Choroid plexus epithelial cell (primary cell): ENCODE measurements at regions not wholly inside any gene's neighbourhood (a gene's known extent, or its start where the extent isn't known, plus 50 kb on each side); places are given as distances from the start of the nearest gene placed in this dataset.

Experiments
- DNase-seq: peaks from one replicate; pipeline ENCODE4 v3.0.0-alpha.2; 2010; ENCODE audit warnings: low read depth
- H3K4me3 ChIP-seq: 2 replicates; pipeline ENCODE4 v1.5.1; 2011; ENCODE audit warnings: low read depth, mild to moderate bottlenecking, control low read depth, low read length, moderate library complexity
- TF ChIP-seq, protein P1 (sequence below): conservative IDR thresholded peaks from 2 replicates; pipeline ENCODE4 v1.5.1; 2011; ENCODE audit warnings: low read depth, mild to moderate bottlenecking, control low read depth, inconsistent platforms, low read length, moderate library complexity

DNA sequence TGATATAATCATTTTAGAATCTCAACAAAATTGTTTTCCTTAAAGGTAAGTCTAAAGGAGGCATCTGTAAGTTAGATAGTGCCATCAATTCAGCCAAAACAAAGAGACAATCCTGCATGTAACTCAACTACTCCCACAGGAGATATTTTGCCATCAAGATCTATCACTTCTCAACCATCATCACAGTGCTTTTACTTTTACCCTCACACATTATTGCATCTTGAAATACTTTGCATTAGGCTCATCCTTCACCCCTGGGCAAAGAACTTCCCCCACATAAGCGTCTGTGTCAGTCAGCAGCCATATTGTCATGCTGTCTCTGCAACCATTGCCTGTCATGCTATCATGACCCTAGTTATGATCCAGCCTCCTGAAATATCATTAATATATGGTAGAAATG lies 54.9 kb upstream of the NLGN1 start:
- no peak for DNase-seq
- TF ChIP-seq, protein P1, sequence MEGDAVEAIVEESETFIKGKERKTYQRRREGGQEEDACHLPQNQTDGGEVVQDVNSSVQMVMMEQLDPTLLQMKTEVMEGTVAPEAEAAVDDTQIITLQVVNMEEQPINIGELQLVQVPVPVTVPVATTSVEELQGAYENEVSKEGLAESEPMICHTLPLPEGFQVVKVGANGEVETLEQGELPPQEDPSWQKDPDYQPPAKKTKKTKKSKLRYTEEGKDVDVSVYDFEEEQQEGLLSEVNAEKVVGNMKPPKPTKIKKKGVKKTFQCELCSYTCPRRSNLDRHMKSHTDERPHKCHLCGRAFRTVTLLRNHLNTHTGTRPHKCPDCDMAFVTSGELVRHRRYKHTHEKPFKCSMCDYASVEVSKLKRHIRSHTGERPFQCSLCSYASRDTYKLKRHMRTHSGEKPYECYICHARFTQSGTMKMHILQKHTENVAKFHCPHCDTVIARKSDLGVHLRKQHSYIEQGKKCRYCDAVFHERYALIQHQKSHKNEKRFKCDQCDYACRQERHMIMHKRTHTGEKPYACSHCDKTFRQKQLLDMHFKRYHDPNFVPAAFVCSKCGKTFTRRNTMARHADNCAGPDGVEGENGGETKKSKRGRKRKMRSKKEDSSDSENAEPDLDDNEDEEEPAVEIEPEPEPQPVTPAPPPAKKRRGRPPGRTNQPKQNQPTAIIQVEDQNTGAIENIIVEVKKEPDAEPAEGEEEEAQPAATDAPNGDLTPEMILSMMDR, result no peak
- H3K4me3 ChIP-seq, result no peak overlapping the region

DNA sequence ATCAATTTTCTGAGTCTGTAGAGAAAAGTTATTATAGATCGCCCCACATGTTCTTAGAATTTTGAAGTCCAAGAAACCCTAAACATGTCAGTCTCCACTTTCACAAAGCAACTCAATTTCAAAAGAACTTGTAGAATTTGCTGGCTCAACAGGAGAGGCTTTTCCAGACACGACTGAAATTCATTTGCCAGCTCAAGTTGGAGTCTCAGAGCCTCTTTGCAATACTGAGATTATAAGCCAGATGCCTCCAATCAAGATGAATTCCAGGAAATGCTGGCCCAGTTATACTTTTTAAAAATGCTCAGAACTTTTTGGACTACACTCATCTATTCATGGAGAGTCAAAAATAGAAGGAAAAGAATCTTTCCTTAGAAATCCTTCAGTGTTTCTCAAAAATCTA lies 56.9 kb upstream of the NLGN1 start:
- H3K4me3 ChIP-seq, result no peak overlapping the region
- no peak for DNase-seq
- TF ChIP-seq, protein P1, result no peak

DNA sequence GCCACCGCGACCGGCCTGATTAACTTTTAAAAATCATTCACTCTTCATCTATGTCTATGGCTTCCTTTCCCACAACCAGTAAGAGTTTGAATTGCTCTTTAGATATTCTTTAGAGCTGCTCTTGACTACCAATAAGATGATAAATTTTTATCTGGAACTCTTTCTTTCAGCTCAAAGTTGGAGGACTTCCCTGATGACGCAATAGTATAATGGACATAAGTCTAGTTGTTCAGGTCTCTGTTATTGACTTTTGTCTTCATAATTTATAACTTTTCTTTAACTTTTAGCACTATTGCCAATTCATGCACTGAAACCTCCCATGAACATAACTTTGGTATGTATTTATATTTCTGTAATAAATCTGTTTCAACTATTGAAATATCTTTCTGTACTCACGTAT lies 61.3 kb upstream of the NLGN1 start:
- DNase-seq, result no peak
- H3K4me3 ChIP-seq, result no peak overlapping the region
- TF ChIP-seq, protein P1, result no peak

DNA sequence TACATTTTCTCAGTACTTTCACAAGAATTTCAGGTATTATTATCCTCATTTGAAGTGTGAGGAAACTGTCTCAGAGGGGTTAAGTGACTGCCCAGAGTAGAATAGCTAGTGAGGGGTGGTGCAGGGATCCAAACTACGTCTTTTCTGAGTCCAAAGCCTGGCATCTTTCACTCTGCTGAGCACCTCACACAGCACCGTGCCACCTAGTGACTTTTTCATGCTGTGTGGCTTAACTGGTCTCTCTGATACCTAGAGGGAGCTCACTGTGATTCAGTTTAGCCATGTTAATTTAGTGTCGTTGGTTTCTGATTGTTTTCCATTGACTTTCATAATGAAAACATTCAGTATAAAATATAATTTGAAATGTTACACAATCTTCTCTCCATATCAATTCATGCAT lies 91.4 kb upstream of the NLGN1 start:
- TF ChIP-seq, protein P1, result no peak
- no peak overlapping the region for H3K4me3 ChIP-seq
- no peak for DNase-seq

- no peak for DNase-seq
- TF ChIP-seq, protein P1, result no peak
- no peak overlapping the region for H3K4me3 ChIP-seq
Measured at GRCh38 chr3:173304182-173304800, 93.3 kb upstream of the NLGN1 start.

DNA sequence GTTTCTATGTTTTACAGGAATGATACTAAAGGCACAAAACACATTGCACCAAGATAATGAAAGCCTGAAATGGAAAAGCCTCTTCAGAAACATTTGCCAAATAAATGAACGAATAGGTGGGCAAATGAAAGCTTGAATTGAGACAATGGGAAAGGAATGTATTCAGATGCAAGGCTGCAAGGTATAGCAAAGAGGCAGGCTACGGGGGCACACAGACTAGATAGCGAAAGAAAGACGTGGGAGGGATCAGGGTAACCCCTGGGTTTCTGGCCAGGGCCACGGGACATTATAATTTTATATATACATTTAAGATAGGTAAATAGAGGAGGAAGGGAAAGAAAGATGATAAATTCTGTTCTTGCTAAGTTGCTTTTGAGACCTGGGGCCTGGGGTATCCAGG lies 95.9 kb upstream of the NLGN1 start:
- DNase-seq, result no peak
- TF ChIP-seq, protein P1, result no peak
- no peak overlapping the region for H3K4me3 ChIP-seq

- no peak overlapping the region for H3K4me3 ChIP-seq
- TF ChIP-seq, protein P1, result no peak
- no peak for DNase-seq
Measured at GRCh38 chr3:173289072-173289471, 108.5 kb upstream of the NLGN1 start.
